Fibroblast of lung (primary cell): ENCODE measurements at regions not wholly inside any gene's neighbourhood (a gene's known extent, or its start where the extent isn't known, plus 50 kb on each side); places are given as distances from the start of the nearest gene placed in this dataset.

Experiments used
- DNase-seq, 2 donors: peaks; one replicate each; pipeline versions ENCODE4 v3.0.0 to v3.0.0-alpha.2; 2010; ENCODE audit warnings: low read depth in 2 of 2
- H2AFZ ChIP-seq: 2 replicates; pipeline ENCODE4 v1.5.1; 2012; ENCODE audit warnings: low read length, control low read depth, inconsistent platforms
- H3K27ac ChIP-seq: 2 replicates; pipeline ENCODE4 v1.5.1; 2011; ENCODE audit warnings: low read length, control low read depth; ENCODE audit not compliant: insufficient read depth
- H3K27me3 ChIP-seq: 2 replicates; pipeline ENCODE4 v1.5.1; 2011; ENCODE audit warnings: mild to moderate bottlenecking, low read length; ENCODE audit not compliant: control insufficient read depth, insufficient read depth
- H3K36me3 ChIP-seq: 2 replicates; pipeline ENCODE4 v1.5.1; 2011; ENCODE audit warnings: low read length; ENCODE audit not compliant: control insufficient read depth, insufficient read depth
- H3K4me1 ChIP-seq: 2 replicates; pipeline ENCODE4 v1.5.1; 2011; ENCODE audit warnings: low read length; ENCODE audit not compliant: control insufficient read depth, insufficient read depth; ENCODE audit errors: extremely low read depth
- H3K4me2 ChIP-seq: 2 replicates; pipeline ENCODE4 v1.5.1; 2011; ENCODE audit warnings: low read length, control low read depth; ENCODE audit not compliant: insufficient read depth; ENCODE audit errors: extremely low read depth
- H3K4me3 ChIP-seq, 4 experiments: fragments of 200-600 bp in 1 of 4; sonication (generic) in 1 of 4; replicated peaks in 1 of 4; 2 replicates each; pipeline ENCODE4 v1.5.1; 2011 to 2016; ENCODE audit warnings: low read length in 4 of 4, low read depth in 3 of 4, mild to moderate bottlenecking in 3 of 4, control low read depth in 2 of 4, inconsistent platforms in 1 of 4, mixed read lengths in 1 of 4; ENCODE audit not compliant: insufficient read depth in 1 of 4; ENCODE audit errors: control extremely low read depth in 1 of 4
- H3K79me2 ChIP-seq: 2 replicates; pipeline ENCODE4 v1.5.1; 2012; ENCODE audit warnings: mild to moderate bottlenecking, low read length, inconsistent platforms; ENCODE audit not compliant: control insufficient read depth, insufficient read depth
- H3K9ac ChIP-seq: 2 replicates; pipeline ENCODE4 v1.5.1; 2011; ENCODE audit warnings: mild to moderate bottlenecking, low read length, control low read depth; ENCODE audit not compliant: insufficient read depth
- H3K9me3 ChIP-seq: 2 replicates; pipeline ENCODE4 v1.5.1; 2012; ENCODE audit warnings: low read depth, low read length; ENCODE audit not compliant: control insufficient read depth, insufficient read depth
- H4K20me1 ChIP-seq: 2 replicates; pipeline ENCODE4 v1.5.1; 2011; ENCODE audit warnings: low read length; ENCODE audit not compliant: control insufficient read depth, insufficient read depth; ENCODE audit errors: extremely low read depth
- CTCF ChIP-seq, 2 donors: IDR thresholded peaks in 1 of 2; conservative IDR thresholded peaks in 1 of 2; 1 replicate in 1 of 2; 2 replicates in 1 of 2; pipeline ENCODE4 v1.5.1; 2011 to 2012; ENCODE audit warnings: low read length in 2 of 2, control low read depth in 1 of 2, inconsistent platforms in 1 of 2, low read depth in 1 of 2, mild to moderate bottlenecking in 1 of 2
- EZH2 ChIP-seq: IDR thresholded peaks from 2 replicates; pipeline ENCODE4 v1.5.1; 2012; ENCODE audit warnings: low read length, control low read depth, mild to moderate bottlenecking; ENCODE audit errors: missing control alignments

- Histone ChIP-seq H3K79me2 (no peaks in the 10 kb centered on the region), H3K36me3 (no peaks in the 10 kb centered on the region)
- DNase-seq = no peak
These were observed 314.5 kb downstream of the UTRN start for GRCh38 chr6:144599615-144600014.

GRCh38 chr6:144601221-144601620, 316.1 kb downstream of the UTRN start:
- TF ChIP-seq EZH2 (no peak), CTCF (conservative IDR thresholded peaks at IDR 0.05 in 1 of 2, IDR thresholded peaks at IDR 0.05 in 1 of 2; ENCODE audit: low read depth in 1 of 2, low read length in 2 of 2) (no peak)
- Histone ChIP-seq H3K27me3 (no peaks in the 10 kb centered on the region), H3K4me3 (no peak overlapping the region), H3K4me2 (no peak overlapping the region), H2AFZ (no peak overlapping the region), H3K36me3 (no peaks in the 10 kb centered on the region), H3K27ac (no peak overlapping the region), H3K4me1 (no peaks in the 10 kb centered on the region), H4K20me1 (no peaks in the 10 kb centered on the region), H3K79me2 (no peaks in the 10 kb centered on the region), H3K9me3 (no peaks in the 10 kb centered on the region), H3K9ac (no peak overlapping the region)
- DNase-seq = peak in 1 of 2 donors; percentile 81

More at GRCh38 chr6:144599615-144600014, 314.5 kb downstream of the UTRN start:
- Histone ChIP-seq H3K9me3 (no peaks in the 10 kb centered on the region), H4K20me1 (no peaks in the 10 kb centered on the region), H3K27ac (no peak overlapping the region), H3K4me2 (no peak overlapping the region), H3K27me3 (no peaks in the 10 kb centered on the region), H3K4me1 (no peaks in the 10 kb centered on the region), H3K4me3 (no peak overlapping the region), H3K9ac (no peak overlapping the region), H2AFZ (no peak overlapping the region)
- no peak for TF ChIP-seq EZH2
- TF ChIP-seq CTCF (conservative IDR thresholded peaks at IDR 0.05 in 1 of 2, IDR thresholded peaks at IDR 0.05 in 1 of 2; ENCODE audit: low read depth in 1 of 2, low read length in 2 of 2) = no peak

GRCh38 chr6:144602523-144603180, 317.5 kb downstream of the UTRN start:
- no peaks in the 10 kb centered on the region for H3K36me3 ChIP-seq
- no peaks in the 10 kb centered on the region for H3K4me1 ChIP-seq
- H3K9me3 ChIP-seq = no peaks in the 10 kb centered on the region
- DNase-seq = peak in 1 of 2 donors; percentile 37
- no peaks in the 10 kb centered on the region for H4K20me1 ChIP-seq
- no peak overlapping the region for H3K27ac ChIP-seq
- H2AFZ ChIP-seq = no peak overlapping the region
- H3K27me3 ChIP-seq = no peaks in the 10 kb centered on the region
- no peak overlapping the region for H3K4me2 ChIP-seq
- H3K9ac ChIP-seq = no peak overlapping the region
- no peak for TF ChIP-seq CTCF (conservative IDR thresholded peaks at IDR 0.05 in 1 of 2, IDR thresholded peaks at IDR 0.05 in 1 of 2; ENCODE audit: low read depth in 1 of 2, low read length in 2 of 2)
- TF ChIP-seq EZH2 = no peak
- no peaks in the 10 kb centered on the region for H3K79me2 ChIP-seq
- H3K4me3 ChIP-seq = no peak overlapping the region
